Glomerular visceral epithelial cell (primary cell): ENCODE measurements at regions not wholly inside any gene's neighbourhood (a gene's known extent, or its start where the extent isn't known, plus 50 kb on each side); places are given as distances from the start of the nearest gene placed in this dataset.

Experiments
- DNase-seq: peaks from one replicate; pipeline ENCODE4 v3.0.0-alpha.2; 2016; ENCODE audit errors: extremely low spot score

DNA sequence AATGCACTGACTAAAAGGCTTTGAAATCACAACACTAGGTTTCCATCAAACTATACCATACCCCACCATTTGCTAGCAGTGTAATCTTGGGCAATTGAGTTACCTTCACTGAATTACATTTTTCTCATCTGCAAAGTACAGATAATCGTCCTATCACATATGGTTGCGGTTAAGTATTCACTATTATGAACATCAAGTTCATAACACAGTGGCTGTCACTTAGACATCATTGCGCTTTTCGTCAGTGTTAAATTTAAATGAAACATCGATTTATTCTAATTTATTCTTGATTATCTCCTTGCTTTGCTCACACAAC is 505.9 kb downstream of the CPS1 start:
- no peak for DNase-seq

DNA sequence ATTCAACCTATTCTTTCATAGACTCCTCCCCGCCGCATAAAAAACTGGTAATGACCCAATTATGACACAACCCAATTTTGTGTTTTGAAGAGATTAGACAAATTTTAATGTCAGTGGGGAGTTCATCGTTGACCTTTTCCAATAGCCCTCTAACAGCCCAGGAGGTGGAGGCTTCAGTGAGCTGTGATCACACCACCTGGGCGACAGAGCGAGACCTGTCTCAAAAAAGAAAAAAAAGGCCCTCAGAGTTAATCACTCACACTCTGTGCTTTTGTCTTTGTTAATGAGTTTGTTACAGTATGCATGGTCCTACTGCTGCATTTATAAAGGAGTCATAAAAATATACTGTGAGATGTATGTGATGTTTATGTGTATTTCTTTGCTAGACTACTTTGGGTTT is 510.6 kb downstream of the CPS1 start:
- DNase-seq, result no peak

DNA sequence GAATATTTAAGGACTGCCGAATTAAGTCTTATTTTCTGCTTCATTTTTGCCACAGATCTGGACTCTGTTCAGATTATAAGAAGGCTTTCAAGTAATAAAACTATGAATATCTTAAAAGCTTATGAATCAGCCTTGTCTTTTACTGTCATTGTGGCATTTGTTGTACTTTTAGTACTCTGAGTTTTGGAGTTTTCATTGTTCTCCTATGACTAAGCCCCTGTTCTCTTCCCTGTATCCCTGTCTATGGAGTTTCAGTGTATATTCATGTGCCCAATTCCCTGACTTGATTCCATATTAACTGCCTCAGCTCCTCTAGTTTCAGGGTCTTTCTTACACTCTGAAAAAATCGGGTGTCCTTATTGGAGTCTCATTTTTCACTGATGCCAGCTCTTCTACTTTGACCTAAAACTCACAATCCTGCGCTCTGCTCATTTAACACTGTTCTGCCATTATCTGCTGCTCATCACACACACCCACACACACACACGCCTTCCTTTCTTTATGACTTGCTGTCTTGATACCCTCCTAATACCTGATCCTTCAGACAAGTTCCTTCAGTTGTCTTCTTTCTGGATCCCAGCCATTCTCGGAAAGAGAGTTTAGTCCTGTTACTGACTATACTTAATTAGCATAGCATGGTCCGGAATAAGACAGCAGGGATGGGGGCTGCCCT is 511.8 kb downstream of the CPS1 start:
- no peak for DNase-seq

DNA sequence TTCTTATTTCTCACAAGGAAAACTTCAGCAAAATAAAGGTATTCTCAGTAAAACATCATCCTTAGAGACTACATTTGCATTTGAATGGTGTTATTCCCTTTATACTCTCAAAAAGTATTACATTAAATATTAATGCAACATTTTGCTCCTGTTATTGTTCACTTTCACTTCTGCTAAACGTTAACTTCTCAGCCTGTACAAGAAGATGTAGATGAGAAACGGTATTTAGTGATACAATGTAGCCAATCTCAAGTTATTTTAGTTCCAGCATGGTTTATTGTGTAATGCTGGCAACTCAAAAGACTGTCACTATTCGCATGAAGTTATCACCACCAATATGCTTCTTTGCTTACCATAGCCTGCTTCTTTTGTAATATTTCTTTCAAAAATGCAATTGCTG is 514.1 kb downstream of the CPS1 start:
- no peak for DNase-seq

DNA sequence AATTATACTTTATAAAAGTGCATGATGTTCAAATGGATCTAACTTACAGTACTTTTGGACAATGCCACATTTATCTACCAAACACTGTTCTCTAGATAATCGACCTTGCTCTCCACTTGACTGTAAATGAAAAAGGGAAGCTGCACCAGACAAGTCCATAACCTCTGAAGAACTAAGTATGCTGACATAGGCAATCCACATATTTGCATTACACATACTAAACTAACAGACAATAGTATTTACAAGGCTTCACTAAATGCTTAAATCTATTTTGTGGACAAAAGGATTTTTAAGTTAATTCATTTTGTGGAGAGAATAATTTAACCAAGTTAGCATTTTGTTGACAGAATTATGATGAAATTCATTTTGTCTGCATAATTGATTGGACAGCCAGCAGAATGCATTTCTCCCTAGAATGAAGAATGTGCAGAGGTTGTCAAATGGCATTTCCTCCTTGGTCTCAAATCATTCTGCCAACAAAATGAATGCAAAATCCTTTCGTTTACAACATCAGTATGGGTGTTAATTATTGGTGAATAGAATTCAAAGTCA is 520.9 kb downstream of the CPS1 start:
- DNase-seq, result no peak

DNA sequence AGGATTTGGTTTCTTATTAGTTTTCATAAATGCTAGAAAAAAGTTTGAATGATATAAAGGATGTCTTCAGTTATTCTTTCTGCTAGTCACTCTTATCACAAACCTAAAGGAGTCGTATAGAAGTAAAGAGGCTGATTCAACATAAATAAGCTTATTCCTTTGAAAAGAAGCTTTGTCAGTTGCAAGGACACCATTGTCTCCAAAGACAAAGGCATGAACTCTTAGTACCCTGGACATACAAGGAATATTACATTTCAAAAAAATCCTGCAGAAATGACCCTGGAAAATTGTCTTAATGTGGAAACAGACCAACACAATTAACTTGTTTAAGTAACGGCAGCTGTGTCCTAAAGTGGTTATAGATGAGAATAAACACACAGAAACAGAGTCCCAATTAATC is 528.0 kb downstream of the CPS1 start:
- no peak for DNase-seq

DNA sequence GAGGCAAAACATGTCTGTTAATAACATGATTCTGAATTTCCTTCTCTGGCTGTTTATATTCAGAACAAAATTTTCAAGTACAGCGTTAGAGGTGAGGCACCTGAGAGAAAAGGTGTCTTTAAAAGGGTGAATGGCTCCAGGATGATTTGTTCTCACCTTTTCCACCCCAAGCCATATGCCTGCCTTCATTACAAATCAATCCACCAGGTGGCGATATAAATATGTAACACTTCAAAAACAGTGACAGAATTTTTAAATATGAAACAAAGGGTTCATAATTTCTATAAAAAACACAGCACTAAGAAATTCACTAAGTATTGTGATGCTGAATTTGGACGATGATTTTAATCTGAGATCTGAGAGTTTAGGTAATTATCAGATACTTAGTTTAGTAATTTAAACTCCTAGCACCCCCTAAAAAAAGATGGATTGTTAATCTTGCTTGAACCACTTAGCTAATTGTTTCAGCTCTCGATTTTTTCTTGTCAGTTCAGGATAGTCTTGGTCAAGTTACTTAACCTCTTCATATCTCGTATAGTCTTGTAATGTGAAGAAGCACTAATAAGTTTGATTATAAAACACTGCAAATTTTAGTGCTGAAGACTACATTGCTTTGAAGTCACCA is 528.8 kb downstream of the CPS1 start:
- peak; percentile 56 for DNase-seq

DNA sequence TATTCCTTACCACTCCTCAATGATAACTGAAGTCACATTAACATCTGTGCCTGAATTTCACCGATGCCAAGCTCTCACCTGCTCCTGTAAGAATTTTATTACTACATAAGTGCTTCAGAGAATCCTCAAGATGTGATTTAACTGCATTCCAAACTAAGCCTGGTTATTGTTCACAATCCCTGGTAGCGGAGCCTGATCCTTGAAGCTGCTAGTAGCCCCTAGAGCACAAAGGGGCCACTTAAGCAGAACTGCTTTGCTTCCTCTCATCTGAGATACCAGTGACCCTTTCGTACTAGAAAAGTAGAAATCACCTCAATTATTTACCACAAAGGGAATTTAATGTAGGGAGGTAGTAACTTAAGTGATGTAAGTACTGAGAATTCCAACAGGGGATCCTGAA is 529.6 kb downstream of the CPS1 start:
- DNase-seq, result no peak

DNA sequence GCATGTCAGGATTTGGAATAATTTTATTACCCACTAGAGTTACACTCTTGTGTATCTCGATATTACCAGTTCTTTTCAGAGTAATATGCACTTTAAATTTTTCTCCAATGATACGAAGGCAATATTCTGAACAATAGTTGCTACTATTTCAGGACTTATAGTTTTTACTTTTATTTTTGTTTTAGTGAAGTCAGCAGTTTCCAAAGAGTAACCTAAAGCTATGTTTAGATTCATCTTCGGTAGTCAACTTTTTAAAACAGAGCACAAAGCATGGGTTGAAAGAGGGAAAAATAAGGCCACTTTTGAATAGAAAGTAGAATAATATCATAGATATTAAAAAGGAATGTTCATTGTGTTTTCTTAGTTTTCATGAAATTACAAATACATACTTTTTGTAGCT is 532.7 kb downstream of the CPS1 start:
- no peak for DNase-seq

DNA sequence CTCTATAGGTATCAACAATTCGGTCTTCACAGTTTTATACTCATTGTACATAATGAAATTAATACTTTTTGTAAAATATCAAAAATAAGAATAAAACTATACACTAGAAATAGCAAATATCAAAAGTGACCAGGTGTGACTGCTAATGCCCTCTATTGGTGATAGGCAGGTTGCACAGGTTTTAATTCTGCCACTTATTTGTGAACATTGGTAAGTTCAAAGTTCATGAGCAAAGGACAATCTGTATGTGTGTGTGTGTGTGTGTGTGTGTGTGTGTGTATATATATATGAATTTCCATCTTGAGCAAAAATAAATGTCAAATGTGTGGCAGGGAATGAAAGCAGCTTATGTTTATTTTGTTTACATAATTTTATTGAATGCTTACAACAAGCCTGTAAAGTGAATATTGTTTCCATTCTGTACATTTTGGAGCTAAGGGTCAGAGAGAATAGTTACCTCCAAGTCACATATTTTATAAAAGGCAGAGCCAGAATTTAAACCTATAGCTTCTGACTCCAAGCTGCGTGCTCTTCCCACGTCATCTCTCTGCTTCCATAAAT is 537.4 kb downstream of the CPS1 start:
- peak; percentile 6 for DNase-seq

DNA sequence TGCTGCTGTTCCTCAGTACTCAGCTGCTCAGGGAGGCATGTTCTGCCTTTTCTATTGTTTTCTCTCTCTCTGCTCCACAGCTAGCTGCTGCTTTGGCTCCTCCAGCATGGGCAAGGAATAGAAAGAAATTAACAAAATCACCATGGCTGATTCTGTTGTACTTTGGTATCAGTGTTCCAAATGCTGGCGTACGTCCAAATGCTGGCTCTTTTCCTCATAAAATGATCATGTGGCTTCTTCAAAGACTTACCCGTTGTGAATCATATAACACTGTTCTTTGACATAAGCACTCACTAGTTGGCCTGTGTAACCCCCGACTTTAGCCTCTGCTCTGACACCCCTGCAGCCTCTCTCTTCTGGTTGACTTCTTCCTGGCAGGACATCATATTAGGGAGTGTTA is 547.6 kb downstream of the CPS1 start:
- peak; percentile 6 for DNase-seq

DNA sequence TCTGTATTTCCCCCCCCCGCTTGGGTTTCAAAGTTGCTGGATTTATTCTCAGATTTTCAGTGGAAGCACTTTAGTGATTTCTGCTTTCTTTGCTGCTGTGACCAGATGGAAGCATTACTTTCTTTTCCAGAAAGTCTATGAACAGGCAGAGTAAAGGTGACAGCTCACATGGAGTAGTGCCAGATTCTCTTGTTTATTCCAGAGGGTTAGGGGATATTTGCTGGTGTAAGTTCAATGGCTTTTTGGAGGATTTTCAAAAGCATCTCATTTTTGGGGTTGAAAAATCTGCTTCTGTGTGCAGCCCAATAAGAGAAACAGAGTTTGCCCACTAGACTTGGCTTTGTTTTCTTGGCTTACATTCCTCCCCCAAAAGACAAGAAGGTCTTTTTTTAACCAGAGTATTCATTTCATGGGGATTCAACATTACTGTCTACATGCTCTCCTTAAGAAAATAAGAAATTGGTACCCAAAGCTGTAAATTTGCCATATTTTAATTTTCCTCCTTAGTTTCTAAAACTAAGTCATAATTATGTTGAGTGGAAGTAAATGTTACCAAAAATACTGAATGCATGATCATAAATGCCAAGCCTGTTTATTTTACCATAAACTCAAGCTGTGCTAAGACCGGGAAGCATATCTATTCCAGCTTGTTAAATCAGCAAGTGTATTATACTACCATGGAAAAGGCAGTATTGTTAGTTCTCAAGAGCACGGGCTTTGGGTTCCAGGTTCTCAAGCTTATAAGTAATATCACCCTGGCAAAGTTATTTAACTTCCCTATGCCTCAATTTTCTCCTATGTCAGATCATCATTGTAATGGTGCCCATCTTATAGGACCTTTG is 557.2 kb downstream of the CPS1 start:
- DNase-seq, result no peak

DNA sequence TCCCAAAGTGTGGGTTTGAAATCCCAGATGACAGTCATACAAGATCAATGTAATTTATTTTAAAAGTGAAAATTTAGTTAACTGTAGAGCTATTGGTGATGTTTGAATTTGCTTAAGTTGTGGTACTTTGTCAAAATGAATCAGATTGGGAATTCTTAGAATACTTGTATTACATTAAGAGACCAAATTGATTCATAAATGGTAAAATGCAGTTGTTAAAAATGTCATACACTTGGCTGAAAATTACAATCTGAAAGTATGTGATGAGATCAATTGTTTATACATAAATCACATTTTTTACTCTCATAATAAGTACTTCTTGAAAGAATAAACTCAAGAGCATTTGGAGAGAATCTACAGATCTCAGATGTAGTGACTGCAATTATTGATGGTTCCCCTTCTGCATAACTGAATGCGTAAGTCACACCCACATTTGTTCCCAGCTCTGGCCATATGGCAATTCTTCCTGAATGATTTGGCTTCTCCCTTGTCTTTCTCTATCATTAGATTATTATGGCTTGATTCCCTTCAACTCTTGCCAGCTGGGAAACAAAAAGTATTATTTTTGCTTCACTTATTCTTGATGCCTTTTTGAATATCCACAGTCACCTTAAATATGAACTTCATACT is 558.5 kb downstream of the CPS1 start:
- no peak for DNase-seq

DNA sequence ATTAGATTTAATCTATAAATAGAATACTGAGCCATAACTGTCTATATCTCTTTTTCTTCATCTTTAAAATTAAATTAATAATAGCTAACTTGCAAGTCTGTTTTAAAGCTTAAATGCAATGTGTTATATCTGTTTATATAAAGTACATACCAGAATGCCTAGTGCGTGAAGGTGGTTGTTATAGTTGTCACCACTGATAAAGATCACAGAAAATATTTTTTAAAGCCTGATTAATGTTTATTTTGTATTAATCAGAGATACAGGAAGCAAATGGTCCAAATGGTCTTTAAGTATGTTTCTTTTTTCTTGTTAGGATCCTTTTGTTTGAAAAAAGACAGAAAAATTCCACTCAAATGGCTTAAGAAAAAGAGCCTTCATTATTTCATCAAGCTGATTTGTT is 560.6 kb downstream of the CPS1 start:
- DNase-seq, result no peak

DNA sequence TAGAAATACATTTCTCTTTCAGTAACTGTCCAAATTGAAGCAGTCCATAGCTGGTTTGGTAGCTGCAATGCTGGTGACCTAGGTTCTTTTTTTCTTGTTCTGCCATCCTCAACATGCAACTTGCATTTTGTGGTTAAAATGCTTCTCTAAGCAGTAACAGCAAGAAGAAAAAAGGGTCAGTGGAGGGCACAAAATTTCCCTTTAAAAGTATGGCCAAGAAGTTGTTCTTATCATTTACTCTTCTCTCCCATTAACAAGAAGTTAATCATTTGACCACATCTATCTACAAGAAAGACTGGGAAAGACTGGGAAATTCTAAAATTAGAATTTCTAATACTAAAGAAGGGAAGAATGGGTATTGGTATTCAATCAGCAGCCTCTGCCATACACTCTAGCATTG is 569.9 kb downstream of the CPS1 start:
- no peak for DNase-seq

DNA sequence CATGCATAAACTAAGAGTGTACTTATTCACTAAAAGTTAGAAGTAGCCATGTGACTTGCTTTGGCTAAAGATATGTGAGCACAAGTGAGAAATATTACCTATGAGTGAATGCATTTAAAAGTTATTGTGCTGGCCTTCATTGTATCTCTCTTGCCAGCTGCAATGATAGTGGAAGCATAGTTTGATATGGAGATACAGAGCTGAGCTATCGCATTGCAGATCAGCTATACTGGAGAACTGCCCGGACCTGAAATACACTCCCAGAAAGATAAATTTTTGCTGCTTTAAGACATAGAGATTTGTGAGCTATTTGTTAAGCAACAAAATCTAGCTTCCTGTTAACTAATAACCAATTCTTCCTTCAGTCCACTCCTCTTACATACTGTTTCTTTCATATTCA is 571.1 kb downstream of the CPS1 start:
- DNase-seq, result no peak

DNA sequence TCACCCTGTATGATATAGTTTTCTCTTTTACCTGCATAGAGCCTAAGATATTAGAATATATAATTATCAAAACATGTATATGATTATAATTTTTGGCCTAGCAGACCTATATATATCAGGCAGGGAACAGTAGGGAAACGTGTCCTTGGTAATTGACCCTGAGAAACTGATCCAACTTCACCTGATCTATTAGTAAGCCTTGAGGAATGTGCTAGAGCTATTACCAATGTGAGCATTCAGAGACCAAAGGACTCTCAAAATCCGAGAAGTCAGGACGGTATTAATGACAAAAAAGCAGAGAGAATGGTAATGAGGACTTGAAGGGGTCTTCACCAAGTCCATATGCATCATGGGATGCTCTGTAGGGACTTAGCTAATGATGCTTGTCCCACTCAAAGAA is 571.9 kb downstream of the CPS1 start:
- DNase-seq, result no peak

DNA sequence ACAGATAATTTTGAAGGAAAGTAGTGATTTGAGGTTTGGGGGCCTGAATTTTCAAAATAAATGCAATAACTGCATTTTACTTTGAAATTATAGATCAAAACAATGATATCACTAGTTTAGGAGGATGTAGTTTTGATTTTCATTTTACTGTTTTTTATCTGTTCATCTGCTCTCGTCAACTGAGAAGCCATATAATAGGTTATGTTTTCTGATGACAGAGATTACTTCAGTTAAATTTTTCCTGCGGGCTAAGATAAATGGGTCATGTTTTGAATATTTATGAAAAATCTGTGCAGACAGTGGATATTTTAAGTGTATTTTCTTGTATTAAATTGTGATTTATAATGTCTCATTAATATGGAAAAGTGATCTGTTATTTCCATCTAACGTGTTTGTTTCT is 573.4 kb downstream of the CPS1 start:
- no peak for DNase-seq

DNA sequence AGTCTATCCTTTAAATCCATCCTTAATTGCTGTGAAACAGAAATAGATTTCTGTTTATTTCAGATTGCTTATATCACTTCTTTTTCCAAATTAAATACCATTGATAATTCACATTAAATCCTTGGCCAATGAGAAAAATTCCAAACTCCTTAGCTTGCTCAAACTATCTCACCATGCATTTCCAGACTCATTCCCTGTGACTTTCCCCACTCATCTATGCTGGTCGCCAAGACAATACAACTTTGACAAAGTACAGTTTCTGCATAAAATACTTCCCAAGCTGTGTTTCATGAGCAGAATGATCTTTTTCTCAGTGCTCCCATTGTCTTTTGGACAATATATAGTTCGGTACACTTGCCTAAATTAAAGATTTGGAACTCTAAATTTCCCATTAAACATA is 575.6 kb downstream of the CPS1 start:
- DNase-seq, result peak; percentile 6

DNA sequence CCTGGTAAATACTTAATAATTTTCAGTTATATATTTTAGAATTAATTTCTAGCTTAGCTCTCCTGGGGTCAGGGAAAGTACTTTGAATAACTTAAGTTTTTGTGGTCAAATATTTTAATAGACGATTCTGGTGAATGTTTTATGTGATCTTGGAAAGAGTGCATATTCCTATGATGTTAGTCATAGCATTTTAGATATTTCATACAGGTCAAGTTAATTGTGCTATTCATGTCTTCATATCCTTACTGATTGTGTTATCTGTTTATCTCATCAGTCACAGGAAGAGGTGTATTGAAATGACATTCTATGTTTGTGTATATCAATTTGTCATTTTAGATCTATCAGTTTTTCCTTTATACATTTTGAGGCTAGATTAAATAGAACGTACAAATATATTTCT is 576.2 kb downstream of the CPS1 start:
- peak; percentile 35 for DNase-seq

DNA sequence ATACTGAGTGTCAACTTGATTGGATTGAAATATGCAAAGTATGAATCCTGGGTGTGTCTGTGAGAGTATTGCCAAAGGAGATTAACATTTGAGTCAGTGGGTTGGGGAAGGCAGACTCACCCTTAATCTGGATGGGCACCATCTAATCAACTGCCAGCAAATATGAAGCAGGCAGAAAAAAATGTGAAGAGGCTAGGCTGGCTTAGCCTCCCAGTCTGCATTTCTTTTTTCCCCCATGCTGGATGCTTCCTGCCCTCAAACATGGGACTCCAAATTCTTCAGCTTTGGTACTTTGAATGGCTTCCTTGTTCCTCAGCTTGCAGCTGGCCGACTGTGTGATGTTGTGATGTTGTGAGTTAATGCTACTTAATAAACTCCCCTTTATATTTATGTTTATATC is 577.4 kb downstream of the CPS1 start:
- no peak for DNase-seq

DNA sequence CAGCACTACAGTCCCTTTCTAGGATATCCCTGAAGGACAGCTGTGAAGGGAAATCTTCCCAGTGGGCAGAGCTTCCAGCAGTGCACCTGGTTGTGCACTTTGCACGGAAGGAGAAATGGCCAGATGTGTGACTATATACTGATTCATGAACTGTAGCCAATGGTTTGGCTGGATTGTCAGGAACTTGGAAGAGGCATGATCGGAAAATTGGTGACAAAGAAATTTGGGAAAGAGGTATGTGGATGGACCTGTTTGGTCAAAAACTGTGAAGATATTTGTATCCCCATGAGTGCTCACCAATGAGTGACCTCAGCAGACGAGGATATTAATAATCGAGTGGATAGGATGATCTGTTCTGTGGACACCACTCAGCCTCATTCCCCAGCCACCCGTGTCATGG is 582.2 kb downstream of the CPS1 start:
- no peak for DNase-seq
